PC-3 (cell line): ENCODE measurements at regions not wholly inside any gene's neighbourhood (a gene's known extent, or its start where the extent isn't known, plus 50 kb on each side); places are given as distances from the start of the nearest gene placed in this dataset.

Source experiments
- EZH2 ChIP-seq: fragments of 300-600 bp; sonication (generic); IDR thresholded peaks from one replicate; pipeline ENCODE4 v1.6.1; 2017; ENCODE audit warnings: antibody characterized with exemption, mild to moderate bottlenecking, low read length; ENCODE audit not compliant: unreplicated experiment
- EZH2phosphoT487 ChIP-seq: fragments of 300-600 bp; sonication (generic); IDR thresholded peaks from 2 replicates; pipeline ENCODE4 v1.6.1; 2018; ENCODE audit warnings: mild to moderate bottlenecking, antibody characterized with exemption, low read length, borderline replicate concordance
- TF ChIP-seq, protein P1 (sequence below): fragments of 300-600 bp; sonication (generic); conservative IDR thresholded peaks from 2 replicates; pipeline ENCODE4 v1.5.1; 2017; ENCODE audit warnings: antibody characterized with exemption, low read depth, mild to moderate bottlenecking, low read length

GRCh38 chr4:120209706-120210105, 143.1 kb upstream of the MAD2L1 start:
- TF ChIP-seq, protein P1, sequence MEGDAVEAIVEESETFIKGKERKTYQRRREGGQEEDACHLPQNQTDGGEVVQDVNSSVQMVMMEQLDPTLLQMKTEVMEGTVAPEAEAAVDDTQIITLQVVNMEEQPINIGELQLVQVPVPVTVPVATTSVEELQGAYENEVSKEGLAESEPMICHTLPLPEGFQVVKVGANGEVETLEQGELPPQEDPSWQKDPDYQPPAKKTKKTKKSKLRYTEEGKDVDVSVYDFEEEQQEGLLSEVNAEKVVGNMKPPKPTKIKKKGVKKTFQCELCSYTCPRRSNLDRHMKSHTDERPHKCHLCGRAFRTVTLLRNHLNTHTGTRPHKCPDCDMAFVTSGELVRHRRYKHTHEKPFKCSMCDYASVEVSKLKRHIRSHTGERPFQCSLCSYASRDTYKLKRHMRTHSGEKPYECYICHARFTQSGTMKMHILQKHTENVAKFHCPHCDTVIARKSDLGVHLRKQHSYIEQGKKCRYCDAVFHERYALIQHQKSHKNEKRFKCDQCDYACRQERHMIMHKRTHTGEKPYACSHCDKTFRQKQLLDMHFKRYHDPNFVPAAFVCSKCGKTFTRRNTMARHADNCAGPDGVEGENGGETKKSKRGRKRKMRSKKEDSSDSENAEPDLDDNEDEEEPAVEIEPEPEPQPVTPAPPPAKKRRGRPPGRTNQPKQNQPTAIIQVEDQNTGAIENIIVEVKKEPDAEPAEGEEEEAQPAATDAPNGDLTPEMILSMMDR: no peak
- no peak for TF ChIP-seq EZH2phosphoT487
- TF ChIP-seq EZH2: no peak
